ENCODE measurements at regions not wholly inside any gene's neighbourhood (a gene's known extent, or its start where the extent isn't known, plus 50 kb on each side); places are given as distances from the start of the nearest gene placed in this dataset.

DNA sequence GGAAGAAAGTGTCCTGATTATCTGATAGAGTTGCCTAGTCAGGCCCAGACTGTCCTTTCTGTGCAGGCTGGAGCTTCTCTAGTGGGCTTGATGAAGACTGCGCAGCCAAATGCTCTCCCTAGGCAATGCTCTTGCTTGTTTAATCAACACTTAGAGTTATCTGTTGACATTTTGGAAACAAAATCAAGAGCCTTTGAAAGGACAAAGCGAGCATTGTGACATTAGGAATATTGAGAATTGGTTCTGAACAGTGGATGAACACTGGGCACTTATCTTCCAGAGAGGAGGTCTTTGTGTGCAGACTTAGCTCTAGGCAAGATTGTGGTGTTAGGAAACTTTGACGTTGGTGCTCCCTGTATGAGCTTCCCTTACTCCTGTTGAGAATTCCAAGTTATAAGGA, 94.5 kb downstream of the DNTTIP2 start:
- DNase-seq, result no peak
- Histone ChIP-seq H3K4me3 (no peak overlapping the region), H3K4me1 (no peaks in the 10 kb centered on the region), H3K27me3 (no peaks in the 10 kb centered on the region), H3K27ac (no peak overlapping the region), H3K36me3 (replicated peaks in 1 of 2; ENCODE audit: insufficient read depth in 1 of 2, low read depth in 2 of 2) (no peaks in the 10 kb centered on the region), H3K9me3 (no peaks in the 10 kb centered on the region)
- intact Hi-C loops (cut with DNase I), result no loop called here
- no peak for TF ChIP-seq POLR2A (IDR thresholded peaks at IDR 0.05)
- no peak for TF ChIP-seq CTCF (IDR thresholded peaks at IDR 0.05)
- no peak for ATAC-seq
- 84 to 95% methylated on average over 3 of the region's 3 CpGs for WGBS, 2 donors

DNA sequence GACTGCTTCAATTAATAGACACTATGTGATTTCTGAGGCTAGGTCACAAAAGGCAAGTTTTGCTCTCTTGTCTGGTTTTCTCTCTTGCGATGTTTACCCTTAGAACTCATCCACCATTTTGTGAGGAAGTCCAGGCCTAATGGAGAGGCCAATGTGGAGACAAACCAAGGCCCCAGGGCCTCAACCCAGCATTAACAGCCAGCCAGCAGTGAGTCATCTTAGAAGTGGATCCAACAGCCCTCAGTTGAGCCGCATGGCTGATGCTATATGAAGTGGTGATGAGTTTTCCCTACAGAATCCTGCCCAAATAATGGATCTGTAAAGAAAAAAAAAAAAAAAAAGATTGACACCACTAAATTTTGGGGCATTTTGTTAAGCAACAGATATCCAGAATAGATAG, 95.1 kb downstream of the DNTTIP2 start:
- Histone ChIP-seq H3K36me3 (replicated peaks in 1 of 2; ENCODE audit: insufficient read depth in 1 of 2, low read depth in 2 of 2) (no peaks in the 10 kb centered on the region), H3K27me3 (no peaks in the 10 kb centered on the region), H3K4me1 (no peaks in the 10 kb centered on the region), H3K27ac (no peak overlapping the region), H3K9me3 (no peaks in the 10 kb centered on the region), H3K4me3 (no peak overlapping the region)
- intact Hi-C loops (cut with DNase I), result no loop called here
- ATAC-seq (no peak), DNase-seq (no peak)
- WGBS, 2 donors, result 91 to 100% methylated on average over 2 of the region's 2 CpGs
- no peak for TF ChIP-seq POLR2A (IDR thresholded peaks at IDR 0.05)
- no peak for TF ChIP-seq CTCF (IDR thresholded peaks at IDR 0.05)

DNA sequence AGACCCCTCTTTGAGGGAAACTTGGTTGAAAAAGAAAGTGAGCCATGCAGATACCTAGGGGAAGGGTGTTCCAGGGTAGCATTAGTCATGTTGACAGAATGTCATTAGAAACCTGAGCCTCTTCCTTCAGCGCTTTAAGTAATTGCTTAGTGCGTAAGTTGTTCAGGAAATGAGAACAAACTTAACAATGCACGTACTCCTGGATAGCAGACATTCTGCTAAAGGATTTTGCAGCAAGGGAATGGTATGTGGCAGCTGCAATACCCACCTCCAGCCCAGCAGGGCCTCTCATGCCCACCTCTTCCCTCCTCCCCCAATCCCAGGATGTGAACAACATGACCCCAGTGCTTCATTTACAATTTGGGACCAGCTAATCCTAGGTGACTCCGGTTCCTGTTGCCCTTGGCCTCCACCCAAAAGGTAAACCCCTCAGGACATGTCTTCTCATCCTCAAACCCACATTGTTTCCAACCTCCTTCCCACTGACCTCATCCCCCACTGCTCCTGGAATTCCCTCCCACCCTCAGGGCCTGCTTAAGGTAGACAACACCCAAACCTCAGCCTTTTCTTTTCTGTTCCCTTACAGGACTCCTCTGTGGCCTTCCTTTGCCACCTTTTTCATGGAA, 98.0 kb upstream of the BCAR3 start:
- no peak for ATAC-seq

GRCh38 chr1:93778457-93778856, 96.8 kb upstream of the BCAR3 start:
- 91 to 96% methylated on average over 2 of the region's 2 CpGs for WGBS, 2 donors
- Histone ChIP-seq H3K4me3 (no peak overlapping the region), H3K27ac (no peak overlapping the region), H3K36me3 (replicated peaks in 1 of 2; ENCODE audit: insufficient read depth in 1 of 2, low read depth in 2 of 2) (no peaks in the 10 kb centered on the region), H3K4me1 (no peaks in the 10 kb centered on the region), H3K9me3 (no peaks in the 10 kb centered on the region), H3K27me3 (no peaks in the 10 kb centered on the region)
- intact Hi-C loops (cut with DNase I), result no loop called here
- DNase-seq, result no peak
- no peak for TF ChIP-seq CTCF (IDR thresholded peaks at IDR 0.05)
- TF ChIP-seq POLR2A (IDR thresholded peaks at IDR 0.05), result no peak
- no peak for ATAC-seq

More for the DNA sequence above, 98.0 kb upstream of the BCAR3 start:
- Histone ChIP-seq H3K9me3 (no peaks in the 10 kb centered on the region), H3K27ac (no peak overlapping the region), H3K36me3 (replicated peaks in 1 of 2; ENCODE audit: insufficient read depth in 1 of 2, low read depth in 2 of 2) (no peaks in the 10 kb centered on the region), H3K27me3 (no peaks in the 10 kb centered on the region), H3K4me3 (no peak overlapping the region), H3K4me1 (no peaks in the 10 kb centered on the region)
- 89 to 91% methylated on average over 4 of the region's 4 CpGs for WGBS, 2 donors
- no peak for TF ChIP-seq CTCF (IDR thresholded peaks at IDR 0.05)
- TF ChIP-seq POLR2A (IDR thresholded peaks at IDR 0.05), result no peak
- intact Hi-C loops (cut with DNase I), result no loop called here
- no peak for DNase-seq

DNA sequence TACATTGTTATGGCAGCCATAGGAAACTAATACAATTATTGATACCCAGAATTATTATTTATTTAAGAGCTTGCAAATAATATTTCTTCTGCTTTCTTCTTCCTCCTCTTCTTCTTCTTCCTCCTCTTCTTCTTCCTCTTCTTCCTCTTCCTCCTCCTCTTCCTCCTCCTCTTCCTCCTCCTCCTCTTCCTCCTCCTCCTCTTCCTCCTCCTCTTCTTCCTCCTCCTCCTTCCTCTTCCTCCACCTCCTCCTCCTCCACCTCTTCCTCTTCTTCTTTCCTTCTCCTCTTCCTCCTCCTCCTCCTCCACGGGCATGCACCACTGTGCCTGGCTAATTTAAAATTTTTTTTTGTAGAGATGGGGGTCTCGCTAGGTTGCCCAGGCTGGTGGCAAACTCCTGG, 95.6 kb upstream of the BCAR3 start:
- no peak for ATAC-seq
- H3K27ac ChIP-seq, result no peak overlapping the region
- H3K4me1 ChIP-seq, result no peaks in the 10 kb centered on the region

More for the DNA sequence above, 95.6 kb upstream of the BCAR3 start:
- no peaks in the 10 kb centered on the region for H3K36me3 ChIP-seq (replicated peaks in 1 of 2; ENCODE audit: insufficient read depth in 1 of 2, low read depth in 2 of 2)
- no peak overlapping the region for H3K4me3 ChIP-seq
- no peaks in the 10 kb centered on the region for H3K9me3 ChIP-seq
- intact Hi-C loops (cut with DNase I), result no loop called here
- TF ChIP-seq CTCF (IDR thresholded peaks at IDR 0.05) (no peak), POLR2A (IDR thresholded peaks at IDR 0.05) (no peak)
- DNase-seq, result no peak
- 84 to 89% methylated on average over 2 of the region's 2 CpGs for WGBS, 2 donors
- no peaks in the 10 kb centered on the region for H3K27me3 ChIP-seq

Data from body of pancreas (tissue), 4 donors.